Germinal center (tissue), 1 donor: ENCODE measurements at regions not wholly inside any gene's neighbourhood (a gene's known extent, or its start where the extent isn't known, plus 50 kb on each side); places are given as distances from the start of the nearest gene placed in this dataset.

Source experiments
- DNase-seq: peaks from one replicate; pipeline ENCODE4 v3.0.0; 2012; ENCODE audit warnings: mixed read lengths, low spot score

DNA sequence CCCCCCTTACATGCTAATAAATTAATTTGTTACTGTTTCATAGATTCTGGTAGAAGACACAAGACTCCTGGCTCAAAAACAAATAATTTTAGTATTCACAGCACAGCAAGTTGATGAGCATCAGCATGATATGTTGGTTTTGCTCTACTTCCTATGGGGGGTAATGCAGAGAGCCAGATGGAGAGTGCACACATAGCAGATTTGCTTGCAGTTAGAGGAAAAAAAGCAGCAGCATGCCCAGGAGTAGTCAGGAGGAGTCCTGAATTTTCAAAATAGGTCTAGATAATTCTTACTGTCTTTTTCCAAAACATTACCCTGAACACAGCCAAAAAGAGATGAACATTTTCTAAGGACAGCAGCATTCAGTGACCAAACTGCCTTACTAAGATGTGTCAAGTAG lies 261.3 kb downstream of the COX7C start:
- DNase-seq: no peak

DNA sequence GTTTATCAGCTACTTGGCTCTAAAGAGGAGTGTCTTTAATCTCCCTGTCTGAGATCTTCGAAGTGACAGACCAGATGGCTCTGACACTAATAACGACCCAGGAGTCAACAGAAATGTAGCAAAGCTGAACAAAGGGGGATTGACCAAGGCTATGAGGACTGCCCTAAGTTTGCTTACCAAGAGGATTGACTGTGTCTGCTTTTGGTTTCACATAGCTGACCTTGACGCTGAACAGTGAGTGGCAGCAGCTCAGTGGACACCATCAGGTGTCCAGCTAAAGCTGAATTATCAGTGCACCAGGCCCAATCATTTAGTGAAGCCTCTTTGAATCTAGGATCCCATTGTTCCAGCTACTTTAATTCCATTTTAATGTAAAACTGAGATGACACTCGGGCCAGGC lies 262.6 kb downstream of the COX7C start:
- no peak for DNase-seq

DNA sequence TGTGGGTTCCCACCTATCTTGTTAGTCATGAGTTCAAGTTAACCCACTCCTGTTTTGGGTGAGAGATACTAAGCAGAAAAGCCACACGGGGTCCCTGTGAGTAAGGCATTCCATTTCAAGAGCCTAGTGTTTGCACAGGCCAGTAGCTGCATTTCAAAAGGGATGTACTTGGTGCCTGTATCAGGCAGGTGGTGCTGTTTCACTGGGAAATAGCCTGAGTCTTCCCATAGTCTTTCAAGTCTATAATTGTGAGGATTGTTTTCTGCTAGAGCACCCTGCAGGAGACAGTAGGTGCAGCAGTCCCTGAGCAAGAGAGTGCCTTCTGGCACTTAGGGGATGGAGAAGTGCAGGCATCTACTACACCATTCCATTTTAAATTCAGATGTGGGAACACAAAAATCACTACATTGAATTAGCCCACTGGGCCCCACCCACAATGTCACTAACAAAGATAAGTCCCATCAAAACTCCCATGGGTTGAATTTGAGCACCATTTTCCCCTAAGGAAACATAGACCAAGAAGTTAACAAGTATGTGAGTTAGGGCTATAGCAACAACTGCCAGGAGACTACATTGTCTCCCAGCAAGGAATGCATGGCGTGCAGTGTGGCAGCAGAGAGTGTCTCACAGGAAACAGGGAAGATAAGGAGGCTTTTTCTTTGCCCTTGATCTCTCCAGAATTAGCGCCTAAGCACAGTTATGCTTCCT lies 263.2 kb downstream of the COX7C start:
- peak; percentile 15 for DNase-seq

DNA sequence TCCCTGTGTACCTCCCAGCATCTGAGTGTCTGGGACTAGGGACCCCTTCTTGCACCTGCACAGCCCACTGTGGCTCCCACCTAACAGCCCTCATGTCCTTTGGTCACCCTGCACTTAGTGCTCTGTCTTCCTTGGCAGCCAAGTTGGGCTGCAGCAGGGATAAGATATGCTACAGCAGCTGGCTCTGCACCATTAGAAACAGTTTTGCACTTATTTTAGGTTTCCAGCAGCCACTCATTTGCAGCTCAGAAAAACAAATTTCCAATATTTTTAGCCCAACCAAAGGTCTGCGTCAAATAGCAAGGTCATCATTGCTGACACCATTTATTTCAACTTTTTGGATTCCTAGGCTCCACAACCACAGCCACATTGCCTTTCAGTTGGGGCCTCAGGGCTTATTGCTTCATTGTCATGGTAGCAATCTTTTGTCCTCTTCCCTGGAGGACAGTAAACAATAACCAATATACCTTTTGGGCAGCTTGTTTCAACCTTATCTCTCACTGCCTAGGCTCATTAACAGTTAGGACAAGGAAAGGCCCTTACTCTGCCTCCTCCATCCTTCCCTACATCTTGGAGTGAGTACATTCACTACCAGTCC lies 263.9 kb downstream of the COX7C start:
- no peak for DNase-seq

DNA sequence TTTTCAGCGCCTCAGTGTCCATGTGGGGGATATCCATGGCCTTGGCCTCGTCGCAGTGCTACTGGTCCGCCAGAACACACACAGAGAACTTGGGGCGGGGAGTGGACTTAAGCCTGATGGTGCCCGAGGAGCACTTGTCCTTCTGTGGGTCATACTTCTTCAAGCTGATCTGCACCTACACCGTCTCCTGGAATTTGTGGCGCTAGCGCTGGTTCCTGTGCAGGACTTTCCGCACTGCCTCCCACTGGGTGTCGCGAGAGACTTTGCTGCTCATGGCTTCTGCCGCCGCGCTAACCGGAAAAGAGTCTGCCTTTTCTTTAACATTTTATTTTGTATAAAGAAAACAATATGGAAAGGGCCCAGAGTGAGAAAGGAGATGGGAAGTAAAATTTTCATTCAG lies 266.9 kb downstream of the COX7C start:
- DNase-seq: no peak

DNA sequence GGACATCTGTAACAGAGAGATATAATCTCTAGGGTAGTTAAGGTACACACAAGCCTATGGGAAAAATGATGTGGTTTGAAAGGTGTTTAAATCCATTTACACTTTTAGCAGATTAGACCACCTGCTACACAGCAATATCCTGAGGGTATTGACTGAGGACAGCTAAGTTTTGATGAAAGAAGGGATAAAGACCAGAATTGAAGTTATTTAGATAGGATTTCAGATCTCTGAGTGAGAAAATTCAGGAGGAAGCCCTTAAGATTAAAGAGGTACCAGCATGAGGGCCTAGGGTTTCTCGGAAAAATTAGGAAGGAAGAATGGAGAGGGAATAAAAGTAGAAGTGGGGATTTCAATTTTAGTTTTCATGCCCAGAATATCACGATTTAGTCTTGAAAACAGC lies 267.3 kb downstream of the COX7C start:
- no peak for DNase-seq

DNA sequence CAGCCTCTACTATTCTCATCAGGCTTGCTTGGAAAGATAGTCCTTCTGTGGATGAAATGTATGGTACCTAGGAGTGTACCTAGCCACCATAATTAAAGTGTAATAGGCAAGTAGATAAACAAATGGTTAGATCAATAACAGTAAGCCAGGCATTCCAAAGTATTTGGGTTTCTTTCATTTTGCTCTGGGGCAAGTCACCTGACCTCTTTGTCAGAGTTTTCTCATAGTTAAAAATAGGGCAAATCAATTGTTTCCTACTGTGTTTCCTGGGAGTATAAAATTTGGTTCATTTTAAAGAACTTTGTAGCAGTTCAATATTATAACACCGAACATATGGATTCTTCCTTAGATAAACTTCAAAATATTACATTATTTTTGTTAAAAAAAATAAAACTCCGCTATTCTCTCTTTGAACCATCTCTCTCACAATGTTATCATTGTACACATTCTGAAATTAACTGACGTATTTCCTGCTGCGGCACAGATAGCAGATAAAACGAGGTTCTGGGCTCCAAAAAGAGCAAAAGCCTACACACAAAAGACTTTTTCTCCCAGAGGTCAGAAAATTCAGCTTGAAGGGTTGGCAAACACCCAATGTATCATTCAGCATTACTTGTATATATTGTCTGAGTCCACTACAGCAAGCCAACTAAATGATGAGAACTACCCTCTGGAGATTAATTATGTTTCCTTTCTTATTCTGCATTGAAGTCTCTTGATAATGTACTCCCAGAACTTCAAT lies 267.9 kb downstream of the COX7C start:
- no peak for DNase-seq

DNA sequence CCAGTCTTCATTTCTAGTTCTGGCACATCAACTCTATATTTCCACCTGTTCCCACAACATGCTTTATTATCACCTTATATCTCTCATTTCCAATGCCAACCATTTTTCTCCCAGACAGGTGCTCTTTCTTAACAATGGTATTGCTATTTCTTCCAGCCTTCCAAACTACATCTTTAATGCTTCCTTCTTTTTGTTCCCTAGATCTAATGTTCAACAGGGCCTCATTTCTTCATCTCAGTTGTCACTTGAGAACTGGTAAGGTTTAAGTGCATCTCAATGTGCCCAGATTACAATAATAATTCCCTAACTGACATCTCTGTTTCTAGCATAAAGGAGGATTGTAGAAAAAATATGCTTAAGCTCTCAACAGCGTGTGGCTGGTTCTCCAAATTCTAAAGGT lies 272.6 kb downstream of the COX7C start:
- DNase-seq: no peak

DNA sequence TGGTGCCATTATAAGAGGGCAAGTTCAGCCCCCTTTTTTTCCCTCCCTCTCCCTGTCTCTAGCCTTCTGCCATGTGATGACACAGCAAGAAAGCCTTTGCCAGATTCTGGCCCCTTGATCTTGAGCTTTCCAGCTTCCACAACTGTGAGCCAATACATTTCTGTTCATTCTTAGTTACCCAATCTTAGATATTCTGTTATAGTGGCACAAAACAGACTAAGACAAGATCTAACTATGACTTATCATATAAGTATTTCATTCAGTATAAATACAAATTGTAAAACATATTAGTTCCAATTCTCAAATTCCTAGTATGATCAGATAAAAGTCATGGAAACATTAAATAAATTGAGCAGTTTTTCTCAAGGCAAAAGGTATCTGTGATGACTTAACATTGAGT lies 276.3 kb downstream of the COX7C start:
- no peak for DNase-seq

DNA sequence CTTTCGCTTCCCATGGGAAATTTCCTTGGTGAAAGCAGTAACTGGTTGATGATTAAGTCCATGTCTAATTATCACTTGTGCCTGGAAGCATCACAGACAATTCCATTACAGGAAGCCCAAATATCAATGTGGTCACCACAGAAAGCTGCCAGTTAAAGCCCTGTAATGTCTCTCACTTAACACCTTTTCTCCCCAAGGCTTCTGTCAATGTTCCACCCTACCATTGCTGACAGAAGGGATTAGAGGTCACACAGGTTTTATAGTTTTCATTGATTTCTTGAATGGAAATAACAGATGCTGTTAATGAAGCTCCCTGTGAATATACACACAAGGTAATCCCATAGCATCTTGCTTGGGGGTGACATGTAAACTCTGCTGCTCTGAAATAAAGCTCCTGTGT lies 279.2 kb downstream of the COX7C start:
- DNase-seq: no peak

DNA sequence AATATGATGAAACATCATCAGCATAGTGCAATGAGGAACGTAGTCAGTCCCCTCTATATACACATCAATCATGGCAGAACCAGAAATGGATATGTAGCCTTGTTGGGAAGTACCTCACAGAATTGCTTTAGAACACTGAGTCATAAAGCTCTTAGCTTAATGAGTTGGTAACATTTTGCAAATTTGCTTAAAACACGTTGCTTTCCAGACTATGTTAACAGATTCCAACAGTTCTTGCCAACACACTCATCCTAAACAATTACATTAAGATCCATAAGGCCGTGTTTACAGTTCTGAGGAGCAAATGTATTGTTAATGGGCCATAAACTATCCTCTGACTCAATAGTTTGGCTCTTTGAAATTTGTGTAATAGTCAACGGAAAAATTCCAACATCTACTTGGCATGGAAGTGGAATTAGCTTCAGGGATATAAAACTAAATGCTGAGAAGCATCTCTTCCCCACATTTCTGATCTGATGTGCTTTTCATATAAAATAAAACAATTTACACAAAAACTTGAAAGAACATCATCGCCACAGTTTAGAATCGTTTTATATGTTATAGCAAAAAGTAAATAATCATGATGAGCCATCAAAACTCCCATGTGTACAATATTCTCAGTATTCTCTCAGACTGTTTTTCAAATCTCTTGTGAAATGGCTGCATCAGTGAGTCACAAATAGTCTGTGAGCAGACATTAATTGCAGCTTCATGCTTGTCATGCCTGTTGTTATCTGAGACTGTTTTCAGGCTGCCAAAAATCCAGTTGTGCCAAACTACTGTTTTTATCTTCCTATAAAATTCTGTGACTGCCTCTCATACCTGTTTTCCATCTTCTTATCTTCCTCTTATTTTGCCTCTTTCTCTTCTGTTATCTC lies 291.9 kb downstream of the COX7C start:
- DNase-seq: no peak

DNA sequence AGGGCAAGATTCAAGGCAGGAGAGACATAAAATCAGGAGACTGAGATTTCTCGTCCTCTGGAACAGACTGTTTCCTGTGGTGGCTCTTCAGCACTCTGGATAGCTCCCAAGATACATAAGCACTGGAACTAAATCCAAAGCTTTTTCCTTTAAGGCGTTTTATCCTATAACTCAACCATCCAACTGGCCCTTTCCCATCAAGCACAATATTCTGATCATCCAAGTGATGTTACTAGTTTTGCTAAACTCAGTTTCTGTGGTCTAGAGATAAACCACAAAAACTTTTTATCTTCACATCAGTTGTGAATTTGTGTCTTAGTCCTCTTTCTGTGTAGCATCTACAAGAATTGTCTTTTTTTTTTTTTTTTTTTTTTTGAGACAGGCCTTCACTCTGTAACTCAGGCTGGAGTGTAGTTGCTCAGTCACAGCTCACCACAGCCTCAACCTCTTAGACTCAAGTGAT lies 299.4 kb downstream of the COX7C start:
- DNase-seq: no peak

DNA sequence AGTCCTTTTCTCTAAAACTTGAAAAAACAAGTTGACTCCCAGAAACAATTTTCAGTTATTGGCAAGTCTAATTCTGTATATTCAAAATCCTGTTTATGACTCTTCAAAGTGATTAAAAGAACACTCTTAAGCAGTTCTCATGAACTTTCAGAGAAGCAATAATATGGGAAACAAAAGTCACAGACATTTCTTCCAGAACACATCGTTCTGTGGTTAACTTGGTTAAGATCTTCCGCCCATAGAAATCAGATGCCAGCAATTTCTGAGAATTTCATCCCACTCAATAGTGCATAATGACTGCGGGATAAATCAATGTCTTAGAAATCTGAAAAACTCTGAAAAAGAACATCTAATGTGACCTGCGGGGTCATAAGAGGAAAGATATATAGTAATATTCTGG lies 300.5 kb downstream of the COX7C start:
- DNase-seq: no peak

DNA sequence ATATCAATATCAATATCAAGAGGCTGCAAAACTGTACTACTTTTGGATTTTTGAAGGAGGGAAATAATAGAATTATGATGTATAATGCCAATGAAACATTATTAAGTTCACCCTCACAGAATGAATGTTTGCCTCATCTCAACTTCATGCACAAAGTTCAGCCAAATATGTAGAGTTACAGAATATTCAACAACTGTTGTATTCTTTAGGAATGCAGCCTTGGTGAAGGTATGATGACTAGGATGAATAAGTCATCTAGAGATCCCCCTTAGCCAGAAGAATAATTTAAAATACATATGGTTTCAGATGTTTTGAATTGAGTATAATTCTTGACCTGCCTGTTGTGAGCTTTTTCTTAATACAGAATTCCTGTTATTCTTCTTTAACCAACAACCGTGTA lies 308.3 kb downstream of the COX7C start:
- DNase-seq: no peak

DNA sequence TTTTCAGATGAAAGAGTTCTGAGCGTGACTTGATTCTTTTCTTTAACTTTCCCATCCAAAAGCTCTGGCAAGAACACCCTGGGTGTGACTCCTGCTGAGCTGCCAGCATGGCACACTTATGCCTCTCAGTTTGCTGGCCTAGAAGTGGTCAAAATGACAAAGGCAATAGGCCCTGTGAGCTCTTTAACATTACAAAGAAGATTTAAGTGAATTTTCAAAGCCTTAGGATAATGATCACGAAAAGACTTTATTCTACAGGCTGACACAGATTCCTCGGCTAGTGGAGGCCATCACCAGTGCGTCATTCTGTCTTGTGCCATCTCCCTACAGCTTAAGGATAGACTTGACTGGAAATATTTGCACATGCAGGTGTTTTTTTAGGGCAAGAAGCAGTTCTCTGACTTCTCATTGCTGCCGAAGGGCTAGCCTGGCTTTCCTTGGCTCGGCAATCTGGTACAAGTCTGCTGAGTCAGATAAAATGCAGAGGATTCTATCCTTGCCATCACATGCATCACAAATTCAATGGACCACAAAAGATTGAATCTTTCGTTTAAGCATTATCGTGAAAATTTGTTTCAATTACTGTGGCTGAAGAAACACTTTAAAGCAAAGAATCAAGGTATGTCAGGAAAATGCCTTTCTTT lies 311.5 kb downstream of the COX7C start:
- DNase-seq: no peak

DNA sequence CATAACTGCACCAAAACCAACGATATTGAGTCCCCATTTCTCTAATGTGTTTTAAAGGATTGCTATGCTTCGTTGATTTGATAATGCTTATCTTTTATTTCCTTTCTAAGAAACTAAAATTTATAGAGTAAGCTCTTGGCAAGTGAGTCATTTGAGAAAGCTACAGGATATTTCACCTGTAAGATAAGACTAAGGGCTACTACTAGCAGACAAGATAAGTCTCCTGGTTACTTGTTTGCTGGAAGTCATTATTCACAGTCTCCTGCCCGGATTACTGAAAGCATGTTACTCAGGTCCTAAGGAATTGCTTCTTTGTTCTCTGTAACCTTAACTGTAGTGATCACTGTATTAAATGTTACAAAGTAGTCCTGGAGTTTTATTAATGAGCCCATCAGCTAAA lies 315.9 kb upstream of the RASA1 start:
- no peak for DNase-seq

DNA sequence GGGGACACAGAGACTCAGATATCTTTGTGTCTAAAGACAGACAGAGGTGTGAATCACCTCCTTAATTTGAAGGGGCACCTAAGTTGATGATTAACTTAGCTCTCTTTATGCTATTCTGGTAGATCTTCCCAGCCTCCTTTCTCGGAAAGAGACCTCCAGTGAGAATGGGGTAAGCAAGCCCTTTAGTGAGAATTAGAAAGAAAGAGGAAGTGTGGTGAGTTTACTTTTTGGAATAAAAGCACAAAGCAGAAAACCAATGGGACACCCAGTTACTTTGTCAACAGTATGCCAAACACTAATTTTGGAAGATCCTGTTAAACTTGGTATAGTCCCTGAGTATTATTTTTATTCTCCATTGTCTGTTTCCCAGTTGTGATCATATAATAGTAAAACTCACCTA lies 302.8 kb upstream of the RASA1 start:
- DNase-seq: no peak

DNA sequence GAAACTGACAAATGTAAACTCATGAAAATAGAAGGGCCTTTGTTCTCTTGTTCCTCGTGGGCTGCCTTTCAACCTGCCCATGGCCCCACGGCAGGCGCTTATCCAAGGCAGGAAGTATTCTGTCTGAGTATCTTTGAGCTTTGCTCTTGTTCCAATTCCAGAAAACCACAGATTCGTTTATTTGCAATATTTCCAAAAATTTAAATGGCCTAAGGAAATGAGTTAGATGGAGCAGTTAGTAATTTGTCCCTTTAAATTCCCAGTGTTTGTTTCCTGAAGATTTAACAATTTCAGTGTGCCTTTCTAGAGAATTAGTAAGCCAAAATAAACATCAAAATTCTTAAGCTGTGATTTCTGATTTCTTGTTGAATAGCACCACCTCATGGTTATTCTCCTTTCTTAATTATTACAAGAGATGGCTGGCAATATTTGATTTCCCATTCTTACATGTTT lies 299.4 kb upstream of the RASA1 start:
- no peak for DNase-seq

DNA sequence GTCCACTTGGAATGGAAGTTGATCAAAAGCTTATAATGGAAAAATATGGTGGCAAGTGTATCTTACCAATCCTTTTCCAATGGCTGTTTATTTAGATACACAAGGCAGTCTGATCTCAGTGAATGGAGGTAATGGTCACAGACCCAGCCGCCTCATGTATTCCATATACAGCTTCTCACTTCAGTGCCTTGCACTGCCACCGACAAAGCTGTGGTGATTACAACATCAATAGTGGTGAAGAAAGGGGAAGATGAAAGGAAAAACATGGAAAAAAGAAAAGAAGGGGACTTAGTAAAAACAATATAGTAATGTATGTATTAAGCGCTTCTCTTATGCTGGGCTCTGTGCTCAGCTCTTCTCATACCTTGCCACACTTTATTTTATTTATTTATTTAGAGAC lies 297.3 kb upstream of the RASA1 start:
- DNase-seq: no peak

DNA sequence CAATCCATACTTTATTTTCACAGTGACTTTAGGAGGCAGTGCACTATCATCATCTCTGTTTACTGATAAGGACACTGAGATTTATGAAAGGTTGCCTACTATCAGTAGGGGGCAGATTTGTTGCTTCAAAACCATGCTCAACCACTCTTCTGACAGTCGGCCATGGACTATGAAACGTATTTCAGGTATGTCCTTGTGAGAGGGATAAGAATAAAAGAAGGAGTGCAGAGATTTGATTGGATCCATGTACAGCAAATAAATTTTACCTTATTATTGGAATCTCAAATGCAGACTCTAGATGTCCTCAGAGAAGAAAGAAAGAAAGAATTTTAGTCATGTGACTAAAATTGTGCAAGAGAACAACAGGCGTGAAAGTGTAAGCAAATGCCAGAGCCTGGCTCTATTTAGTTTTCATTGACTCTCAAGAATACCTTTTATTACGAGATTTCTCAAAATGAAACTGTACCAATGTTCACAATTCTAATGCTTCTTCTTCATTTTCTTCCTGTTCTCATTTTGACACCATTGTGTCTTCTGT lies 296.6 kb upstream of the RASA1 start:
- DNase-seq: no peak

DNA sequence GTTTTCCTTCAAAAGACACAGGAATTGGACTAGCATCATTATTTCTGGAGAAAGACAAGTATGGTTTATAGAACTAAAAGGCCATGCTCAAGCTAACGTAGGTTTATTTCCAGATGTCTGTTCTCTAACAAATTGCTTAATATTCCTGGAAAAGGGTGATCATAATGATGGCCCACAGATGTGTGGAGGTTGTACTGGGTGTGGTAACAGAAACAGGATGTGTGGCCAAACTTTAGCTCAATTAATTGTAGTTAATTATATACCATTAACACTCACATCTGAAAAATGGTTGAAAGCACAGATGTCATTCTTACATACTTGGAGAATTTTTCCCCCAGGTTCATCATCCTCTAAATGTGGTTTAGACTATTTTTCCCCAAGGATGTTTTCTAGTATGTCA lies 292.7 kb upstream of the RASA1 start:
- no peak for DNase-seq

DNA sequence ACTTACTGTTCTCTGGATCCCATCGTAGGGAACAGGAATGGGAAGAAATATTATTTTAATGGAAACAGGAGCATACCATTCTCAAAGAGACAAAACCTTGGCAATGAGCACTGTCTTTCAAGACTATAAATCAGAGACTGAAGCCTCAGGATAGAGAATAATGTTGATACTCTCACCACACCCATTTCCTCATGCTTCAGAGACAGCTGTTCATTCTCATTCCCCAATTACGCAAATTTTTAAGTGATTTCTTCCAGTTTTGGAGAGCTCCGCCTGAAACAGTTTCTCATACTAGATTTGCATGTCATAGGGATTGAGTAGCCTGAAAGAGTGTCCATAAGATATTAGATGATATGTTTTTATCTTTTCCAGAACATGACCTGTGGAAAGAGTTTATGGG lies 290.5 kb upstream of the RASA1 start:
- no peak for DNase-seq
